GM23338 (cell line): ENCODE measurements at regions not wholly inside any gene's neighbourhood (a gene's known extent, or its start where the extent isn't known, plus 50 kb on each side); places are given as distances from the start of the nearest gene placed in this dataset.
A peak's percentile ranks its signal among the peaks of the same experiment; 100 is the strongest.

ENCODE experiments used
- ATAC-seq: fragments of 200-7000 bp; cut with Tn5 transposase; 3 replicates; pipeline ENCODE4 v1.9.1; 2020
- DNase-seq: peaks from one replicate; pipeline ENCODE4 v3.0.0-alpha.2; 2015; ENCODE audit warnings: low spot score
- H2AFZ ChIP-seq: fragments of 200-600 bp; sonication (generic); 2 replicates; pipeline ENCODE4 v1.8.0; 2016; ENCODE audit warnings: antibody characterized with exemption, mild to moderate bottlenecking, moderate library complexity
- H3F3A ChIP-seq: fragments of 200-600 bp; sonication (generic); replicated peaks from 2 replicates; pipeline ENCODE4 v1.8.0; 2017; ENCODE audit warnings: antibody characterized with exemption, mixed run types, low read depth
- H3K27ac ChIP-seq: fragments of 200-600 bp; sonication (generic); 2 replicates; pipeline ENCODE4 v1.6.1; 2016; ENCODE audit warnings: low read depth
- H3K27me3 ChIP-seq: fragments of 200-600 bp; sonication (generic); 2 replicates; pipeline ENCODE4 v1.8.0; 2016; ENCODE audit warnings: mild to moderate bottlenecking, mixed run types, moderate library complexity; ENCODE audit not compliant: insufficient read depth
- H3K36me3 ChIP-seq: fragments of 200-600 bp; sonication (generic); 2 replicates; pipeline ENCODE4 v1.8.0; 2016; ENCODE audit warnings: mild to moderate bottlenecking; ENCODE audit not compliant: insufficient read depth
- H3K4me1 ChIP-seq: fragments of 200-600 bp; sonication (generic); 2 replicates; pipeline ENCODE4 v1.8.0; 2016; ENCODE audit warnings: mild to moderate bottlenecking, moderate library complexity; ENCODE audit not compliant: insufficient read depth
- H3K4me2 ChIP-seq: fragments of 200-600 bp; sonication (generic); 2 replicates; pipeline ENCODE4 v1.7.1; 2017; ENCODE audit warnings: mixed run types
- H3K4me3 ChIP-seq: fragments of 200-600 bp; sonication (generic); 2 replicates; pipeline ENCODE4 v1.6.1; 2016; ENCODE audit warnings: mixed run types
- H3K79me2 ChIP-seq: fragments of 200-600 bp; sonication (generic); replicated peaks from 2 replicates; pipeline ENCODE4 v1.8.0; 2017; ENCODE audit warnings: mild to moderate bottlenecking; ENCODE audit not compliant: insufficient read depth
- H3K9me2 ChIP-seq: fragments of 200-600 bp; sonication (generic); 2 replicates; pipeline ENCODE4 v1.8.0; 2017; ENCODE audit not compliant: insufficient read depth
- H4K20me1 ChIP-seq: fragments of 200-600 bp; sonication (generic); replicated peaks from 2 replicates; pipeline ENCODE4 v1.8.0; 2017; ENCODE audit warnings: mild to moderate bottlenecking; ENCODE audit not compliant: insufficient read depth
- H3K27ac Mint-ChIP-seq: 2 replicates; pipeline ENCODE4 v1.8.0; 2020; ENCODE audit warnings: inconsistent platforms, mild to moderate bottlenecking, moderate library complexity, mixed read lengths
- H3K27me3 Mint-ChIP-seq: 3 replicates; pipeline ENCODE4 v1.8.0; 2022; ENCODE audit warnings: low read depth, mild to moderate bottlenecking, moderate library complexity, mixed read lengths, inconsistent platforms; ENCODE audit not compliant: insufficient read depth, poor library complexity
- H3K36me3 Mint-ChIP-seq: 3 replicates; pipeline ENCODE4 v1.8.0; 2021; ENCODE audit warnings: low read depth, mild to moderate bottlenecking, inconsistent platforms, moderate library complexity, mixed read lengths
- H3K4me1 Mint-ChIP-seq: 3 replicates; pipeline ENCODE4 v1.8.0; 2020; ENCODE audit warnings: mild to moderate bottlenecking, inconsistent platforms, mixed read lengths
- H3K4me3 Mint-ChIP-seq: 3 replicates; pipeline ENCODE4 v1.8.0; 2021; ENCODE audit warnings: moderate library complexity, mild to moderate bottlenecking, inconsistent platforms, mixed read lengths
- H3K9me3 Mint-ChIP-seq: 3 replicates; pipeline ENCODE4 v1.8.0; 2020; ENCODE audit warnings: moderate library complexity, mild to moderate bottlenecking, inconsistent platforms, mixed read lengths
- CREB1 ChIP-seq: fragments of 250-450 bp; sonication (Bioruptor Pico); IDR thresholded peaks from 2 replicates; pipeline ENCODE4 v1.5.0; 2020; ENCODE audit warnings: low read depth, mild to moderate bottlenecking, moderate library complexity
- EZH2 ChIP-seq: fragments of 200-600 bp; sonication (generic); IDR thresholded peaks from one replicate; pipeline ENCODE4 v1.8.0; 2017; ENCODE audit warnings: antibody characterized with exemption, mild to moderate bottlenecking, low read depth; ENCODE audit not compliant: unreplicated experiment
- EZH2phosphoT487 ChIP-seq: fragments of 200-600 bp; sonication (generic); IDR thresholded peaks from one replicate; pipeline ENCODE4 v1.8.1; 2018; ENCODE audit warnings: antibody characterized with exemption; ENCODE audit not compliant: unreplicated experiment
- JUNB ChIP-seq: IDR thresholded peaks from one replicate; pipeline ENCODE4 v1.6.1; 2016; ENCODE audit warnings: antibody characterized with exemption; ENCODE audit not compliant: unreplicated experiment
- POLR2AphosphoS5 ChIP-seq: IDR thresholded peaks from 2 replicates; pipeline ENCODE4 v1.6.1; 2016; ENCODE audit warnings: antibody characterized with exemption, low read depth
- REST ChIP-seq: IDR thresholded peaks from one replicate; pipeline ENCODE4 v1.6.1; 2018; ENCODE audit warnings: antibody characterized with exemption; ENCODE audit not compliant: unreplicated experiment
- STAT1 ChIP-seq: IDR thresholded peaks from one replicate; pipeline ENCODE4 v1.6.1; 2016; ENCODE audit warnings: antibody characterized with exemption; ENCODE audit not compliant: unreplicated experiment
- ZNF114 ChIP-seq: fragments of 250-450 bp; sonication (Bioruptor Pico); IDR thresholded peaks from 2 replicates; pipeline ENCODE4 v1.5.0; 2020; ENCODE audit warnings: mild to moderate bottlenecking, moderate library complexity
- ZNF331 ChIP-seq: fragments of 250-450 bp; sonication (Bioruptor Pico); IDR thresholded peaks from 2 replicates; pipeline ENCODE4 v1.5.0; 2020; ENCODE audit warnings: low read depth, mild to moderate bottlenecking, moderate library complexity
- ZNF462 ChIP-seq: fragments of 250-450 bp; sonication (Bioruptor Pico); IDR thresholded peaks from 2 replicates; pipeline ENCODE4 v1.5.0; 2020; ENCODE audit warnings: mild to moderate bottlenecking, moderate library complexity
- TF ChIP-seq, protein P1 (sequence below), 2 experiments: fragments of 200-600 bp in 1 of 2; sonication (generic) in 1 of 2; conservative IDR thresholded peaks; 2 replicates each; pipeline versions ENCODE4 v1.5.1 to v1.6.1; 2016 to 2017; ENCODE audit warnings: antibody characterized with exemption in 2 of 2, low read depth in 2 of 2, mild to moderate bottlenecking in 2 of 2, moderate library complexity in 1 of 2
- TF ChIP-seq, protein P2 (sequence below): IDR thresholded peaks from 2 replicates; pipeline ENCODE4 v1.6.1; 2016; ENCODE audit warnings: antibody characterized with exemption

DNA sequence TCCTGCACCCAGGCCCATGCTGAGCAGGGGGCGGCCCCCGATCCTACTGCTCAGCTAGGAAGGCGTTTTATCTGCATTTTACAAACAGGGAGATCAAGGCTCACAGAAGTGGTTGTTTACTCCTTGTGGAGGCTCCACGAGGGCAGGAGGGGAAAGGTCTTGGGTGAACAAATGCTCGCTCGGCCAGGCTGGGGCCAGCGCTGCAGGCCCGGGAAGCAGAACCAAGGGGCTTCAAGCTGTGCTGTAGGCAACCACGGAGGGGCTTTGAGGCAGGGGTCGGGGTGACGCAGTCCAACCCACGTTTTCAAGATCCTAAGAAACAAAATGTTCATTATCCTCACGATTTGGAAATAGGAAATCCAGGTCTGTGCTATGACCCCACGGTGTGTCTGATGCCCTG is 125.8 kb downstream of the HMX1 start:
- peaks cover 11% of the 10 kb centered on the region for H3K4me1 Mint-ChIP-seq
- TF ChIP-seq REST (no peak), ZNF114 (CRISPR knock-in tag) (no peak), POLR2AphosphoS5 (no peak), JUNB (no peak), ZNF331 (CRISPR knock-in tag) (no peak), EZH2phosphoT487 (no peak), ZNF462 (CRISPR knock-in tag) (no peak), CREB1 (no peak), EZH2 (no peak), STAT1 (no peak)
- TF ChIP-seq, protein P1, sequence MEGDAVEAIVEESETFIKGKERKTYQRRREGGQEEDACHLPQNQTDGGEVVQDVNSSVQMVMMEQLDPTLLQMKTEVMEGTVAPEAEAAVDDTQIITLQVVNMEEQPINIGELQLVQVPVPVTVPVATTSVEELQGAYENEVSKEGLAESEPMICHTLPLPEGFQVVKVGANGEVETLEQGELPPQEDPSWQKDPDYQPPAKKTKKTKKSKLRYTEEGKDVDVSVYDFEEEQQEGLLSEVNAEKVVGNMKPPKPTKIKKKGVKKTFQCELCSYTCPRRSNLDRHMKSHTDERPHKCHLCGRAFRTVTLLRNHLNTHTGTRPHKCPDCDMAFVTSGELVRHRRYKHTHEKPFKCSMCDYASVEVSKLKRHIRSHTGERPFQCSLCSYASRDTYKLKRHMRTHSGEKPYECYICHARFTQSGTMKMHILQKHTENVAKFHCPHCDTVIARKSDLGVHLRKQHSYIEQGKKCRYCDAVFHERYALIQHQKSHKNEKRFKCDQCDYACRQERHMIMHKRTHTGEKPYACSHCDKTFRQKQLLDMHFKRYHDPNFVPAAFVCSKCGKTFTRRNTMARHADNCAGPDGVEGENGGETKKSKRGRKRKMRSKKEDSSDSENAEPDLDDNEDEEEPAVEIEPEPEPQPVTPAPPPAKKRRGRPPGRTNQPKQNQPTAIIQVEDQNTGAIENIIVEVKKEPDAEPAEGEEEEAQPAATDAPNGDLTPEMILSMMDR (conservative IDR thresholded peaks at IDR 0.05; ENCODE audit: low read depth in 2 of 2) = no peak
- TF ChIP-seq, protein P2, sequence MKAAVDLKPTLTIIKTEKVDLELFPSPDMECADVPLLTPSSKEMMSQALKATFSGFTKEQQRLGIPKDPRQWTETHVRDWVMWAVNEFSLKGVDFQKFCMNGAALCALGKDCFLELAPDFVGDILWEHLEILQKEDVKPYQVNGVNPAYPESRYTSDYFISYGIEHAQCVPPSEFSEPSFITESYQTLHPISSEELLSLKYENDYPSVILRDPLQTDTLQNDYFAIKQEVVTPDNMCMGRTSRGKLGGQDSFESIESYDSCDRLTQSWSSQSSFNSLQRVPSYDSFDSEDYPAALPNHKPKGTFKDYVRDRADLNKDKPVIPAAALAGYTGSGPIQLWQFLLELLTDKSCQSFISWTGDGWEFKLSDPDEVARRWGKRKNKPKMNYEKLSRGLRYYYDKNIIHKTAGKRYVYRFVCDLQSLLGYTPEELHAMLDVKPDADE = no peak
- H3K36me3 Mint-ChIP-seq = peaks cover 3% of the 10 kb centered on the region; the same call in 1 of the 3 replicates
- Histone ChIP-seq H3K9me2 (no peaks in the 10 kb centered on the region), H3K27ac (no peak overlapping the region), H3K79me2 (no peaks in the 10 kb centered on the region), H4K20me1 (no peaks in the 10 kb centered on the region), H2AFZ (no peak overlapping the region), H3F3A (0 out of 2 replicates have a peak, but pooled peaks cover 4% of the 10 kb centered on the region), H3K4me3 (no peak overlapping the region), H3K4me2 (no peak overlapping the region), H3K4me1 (no peaks in the 10 kb centered on the region), H3K36me3 (no peaks in the 10 kb centered on the region), H3K27me3 (no peaks in the 10 kb centered on the region)
- no peak for ATAC-seq
- no peak overlapping the region for H3K4me3 Mint-ChIP-seq
- peak overlapping the region; percentile 6; the same call in 1 of the 2 replicates for H3K27ac Mint-ChIP-seq
- no peak for DNase-seq
- peaks cover 3% of the 10 kb centered on the region for H3K9me3 Mint-ChIP-seq
- H3K27me3 Mint-ChIP-seq = peaks cover 8% of the 10 kb centered on the region
